Gastrocnemius medialis (tissue), 4 donors: ENCODE measurements at regions not wholly inside any gene's neighbourhood (a gene's known extent, or its start where the extent isn't known, plus 50 kb on each side); places are given as distances from the start of the nearest gene placed in this dataset.

Experiments used
- POLR2A ChIP-seq, 2 donors: fragments of 450-650 bp; IDR thresholded peaks; one replicate each; pipeline ENCODE4 v1.6.1; 2017; ENCODE audit warnings: antibody characterized with exemption in 2 of 2, mild to moderate bottlenecking in 2 of 2, moderate library complexity in 2 of 2
- TF ChIP-seq, protein P1 (sequence below), 5 experiments: fragments of 450-650 bp in 3 of 5; fragments of 200-600 bp in 2 of 5; sonication (generic) in 2 of 5; IDR thresholded peaks in 4 of 5; conservative IDR thresholded peaks in 1 of 5; 1 replicate in 4 of 5; 2 replicates in 1 of 5; pipeline ENCODE4 v1.5.1; 2016 to 2019; ENCODE audit warnings: antibody characterized with exemption in 5 of 5, mild to moderate bottlenecking in 3 of 5, moderate library complexity in 3 of 5

DNA sequence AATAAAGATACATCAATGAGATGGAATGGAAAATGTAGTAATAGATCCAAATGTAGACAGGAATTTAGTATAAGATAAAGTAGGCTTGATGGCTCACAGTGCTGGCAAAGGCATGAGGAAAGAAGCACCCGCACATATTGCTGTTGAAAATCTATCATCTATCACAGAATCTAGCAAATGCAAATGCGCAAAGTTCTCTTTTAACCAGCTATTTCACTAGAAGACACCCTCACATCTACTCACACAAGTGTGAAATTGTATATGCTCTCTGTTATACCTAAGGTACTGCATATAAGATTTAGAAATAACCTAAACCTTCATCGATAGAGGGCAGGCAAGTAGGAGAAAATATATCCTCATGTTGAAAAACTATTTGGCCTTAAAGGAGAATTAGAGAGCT, 756.7 kb upstream of the SEMA6D start:
- TF ChIP-seq, protein P1, sequence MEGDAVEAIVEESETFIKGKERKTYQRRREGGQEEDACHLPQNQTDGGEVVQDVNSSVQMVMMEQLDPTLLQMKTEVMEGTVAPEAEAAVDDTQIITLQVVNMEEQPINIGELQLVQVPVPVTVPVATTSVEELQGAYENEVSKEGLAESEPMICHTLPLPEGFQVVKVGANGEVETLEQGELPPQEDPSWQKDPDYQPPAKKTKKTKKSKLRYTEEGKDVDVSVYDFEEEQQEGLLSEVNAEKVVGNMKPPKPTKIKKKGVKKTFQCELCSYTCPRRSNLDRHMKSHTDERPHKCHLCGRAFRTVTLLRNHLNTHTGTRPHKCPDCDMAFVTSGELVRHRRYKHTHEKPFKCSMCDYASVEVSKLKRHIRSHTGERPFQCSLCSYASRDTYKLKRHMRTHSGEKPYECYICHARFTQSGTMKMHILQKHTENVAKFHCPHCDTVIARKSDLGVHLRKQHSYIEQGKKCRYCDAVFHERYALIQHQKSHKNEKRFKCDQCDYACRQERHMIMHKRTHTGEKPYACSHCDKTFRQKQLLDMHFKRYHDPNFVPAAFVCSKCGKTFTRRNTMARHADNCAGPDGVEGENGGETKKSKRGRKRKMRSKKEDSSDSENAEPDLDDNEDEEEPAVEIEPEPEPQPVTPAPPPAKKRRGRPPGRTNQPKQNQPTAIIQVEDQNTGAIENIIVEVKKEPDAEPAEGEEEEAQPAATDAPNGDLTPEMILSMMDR (IDR thresholded peaks at IDR 0.05 in 4 of 5, conservative IDR thresholded peaks at IDR 0.05 in 1 of 5) = no peak
- no peak for TF ChIP-seq POLR2A (IDR thresholded peaks at IDR 0.05)
